GM23338 (cell line): ENCODE measurements at regions not wholly inside any gene's neighbourhood (a gene's known extent, or its start where the extent isn't known, plus 50 kb on each side); places are given as distances from the start of the nearest gene placed in this dataset.

Source experiments
- ATAC-seq: fragments of 200-7000 bp; cut with Tn5 transposase; 3 replicates; pipeline ENCODE4 v1.9.1; 2020
- DNase-seq: peaks from one replicate; pipeline ENCODE4 v3.0.0-alpha.2; 2015; ENCODE audit warnings: low spot score
- H2AFZ ChIP-seq: fragments of 200-600 bp; sonication (generic); 2 replicates; pipeline ENCODE4 v1.8.0; 2016; ENCODE audit warnings: antibody characterized with exemption, mild to moderate bottlenecking, moderate library complexity
- H3F3A ChIP-seq: fragments of 200-600 bp; sonication (generic); replicated peaks from 2 replicates; pipeline ENCODE4 v1.8.0; 2017; ENCODE audit warnings: antibody characterized with exemption, mixed run types, low read depth
- H3K27ac ChIP-seq: fragments of 200-600 bp; sonication (generic); 2 replicates; pipeline ENCODE4 v1.6.1; 2016; ENCODE audit warnings: low read depth
- H3K27me3 ChIP-seq: fragments of 200-600 bp; sonication (generic); 2 replicates; pipeline ENCODE4 v1.8.0; 2016; ENCODE audit warnings: mild to moderate bottlenecking, mixed run types, moderate library complexity; ENCODE audit not compliant: insufficient read depth
- H3K36me3 ChIP-seq: fragments of 200-600 bp; sonication (generic); 2 replicates; pipeline ENCODE4 v1.8.0; 2016; ENCODE audit warnings: mild to moderate bottlenecking; ENCODE audit not compliant: insufficient read depth
- H3K4me1 ChIP-seq: fragments of 200-600 bp; sonication (generic); 2 replicates; pipeline ENCODE4 v1.8.0; 2016; ENCODE audit warnings: mild to moderate bottlenecking, moderate library complexity; ENCODE audit not compliant: insufficient read depth
- H3K4me2 ChIP-seq: fragments of 200-600 bp; sonication (generic); 2 replicates; pipeline ENCODE4 v1.7.1; 2017; ENCODE audit warnings: mixed run types
- H3K4me3 ChIP-seq: fragments of 200-600 bp; sonication (generic); 2 replicates; pipeline ENCODE4 v1.6.1; 2016; ENCODE audit warnings: mixed run types
- H3K79me2 ChIP-seq: fragments of 200-600 bp; sonication (generic); replicated peaks from 2 replicates; pipeline ENCODE4 v1.8.0; 2017; ENCODE audit warnings: mild to moderate bottlenecking; ENCODE audit not compliant: insufficient read depth
- H3K9me2 ChIP-seq: fragments of 200-600 bp; sonication (generic); 2 replicates; pipeline ENCODE4 v1.8.0; 2017; ENCODE audit not compliant: insufficient read depth
- H4K20me1 ChIP-seq: fragments of 200-600 bp; sonication (generic); replicated peaks from 2 replicates; pipeline ENCODE4 v1.8.0; 2017; ENCODE audit warnings: mild to moderate bottlenecking; ENCODE audit not compliant: insufficient read depth
- H3K27ac Mint-ChIP-seq: 2 replicates; pipeline ENCODE4 v1.8.0; 2020; ENCODE audit warnings: inconsistent platforms, mild to moderate bottlenecking, moderate library complexity, mixed read lengths
- H3K27me3 Mint-ChIP-seq: 3 replicates; pipeline ENCODE4 v1.8.0; 2022; ENCODE audit warnings: low read depth, mild to moderate bottlenecking, moderate library complexity, mixed read lengths, inconsistent platforms; ENCODE audit not compliant: insufficient read depth, poor library complexity
- H3K36me3 Mint-ChIP-seq: 3 replicates; pipeline ENCODE4 v1.8.0; 2021; ENCODE audit warnings: low read depth, mild to moderate bottlenecking, inconsistent platforms, moderate library complexity, mixed read lengths
- H3K4me1 Mint-ChIP-seq: 3 replicates; pipeline ENCODE4 v1.8.0; 2020; ENCODE audit warnings: mild to moderate bottlenecking, inconsistent platforms, mixed read lengths
- H3K4me3 Mint-ChIP-seq: 3 replicates; pipeline ENCODE4 v1.8.0; 2021; ENCODE audit warnings: moderate library complexity, mild to moderate bottlenecking, inconsistent platforms, mixed read lengths
- H3K9me3 Mint-ChIP-seq: 3 replicates; pipeline ENCODE4 v1.8.0; 2020; ENCODE audit warnings: moderate library complexity, mild to moderate bottlenecking, inconsistent platforms, mixed read lengths
- CTCF ChIP-seq, 2 experiments: fragments of 200-600 bp in 1 of 2; sonication (generic) in 1 of 2; conservative IDR thresholded peaks; 2 replicates each; pipeline versions ENCODE4 v1.5.1 to v1.6.1; 2016 to 2017; ENCODE audit warnings: antibody characterized with exemption in 2 of 2, low read depth in 2 of 2, mild to moderate bottlenecking in 2 of 2, moderate library complexity in 1 of 2
- ETS1 ChIP-seq: IDR thresholded peaks from 2 replicates; pipeline ENCODE4 v1.6.1; 2016; ENCODE audit warnings: antibody characterized with exemption
- EZH2 ChIP-seq: fragments of 200-600 bp; sonication (generic); IDR thresholded peaks from one replicate; pipeline ENCODE4 v1.8.0; 2017; ENCODE audit warnings: antibody characterized with exemption, mild to moderate bottlenecking, low read depth; ENCODE audit not compliant: unreplicated experiment
- JUNB ChIP-seq: IDR thresholded peaks from one replicate; pipeline ENCODE4 v1.6.1; 2016; ENCODE audit warnings: antibody characterized with exemption; ENCODE audit not compliant: unreplicated experiment
- NANOG ChIP-seq: IDR thresholded peaks from 2 replicates; pipeline ENCODE4 v1.6.1; 2016; ENCODE audit warnings: antibody characterized with exemption, borderline replicate concordance
- STAT1 ChIP-seq: IDR thresholded peaks from one replicate; pipeline ENCODE4 v1.6.1; 2016; ENCODE audit warnings: antibody characterized with exemption; ENCODE audit not compliant: unreplicated experiment
- ZNF331 ChIP-seq: fragments of 250-450 bp; sonication (Bioruptor Pico); IDR thresholded peaks from 2 replicates; pipeline ENCODE4 v1.5.0; 2020; ENCODE audit warnings: low read depth, mild to moderate bottlenecking, moderate library complexity
- TF ChIP-seq, protein P1 (sequence below): IDR thresholded peaks from one replicate; pipeline ENCODE4 v1.6.1; 2018; ENCODE audit warnings: antibody characterized with exemption; ENCODE audit not compliant: unreplicated experiment

GRCh38 chr15:93825682-93826081 is 405.7 kb upstream of the MCTP2 start:
- Mint-ChIP-seq H3K4me3 (no peak overlapping the region), H3K36me3 (no peaks in the 10 kb centered on the region)
- H3K27me3 ChIP-seq: no peaks in the 10 kb centered on the region

GRCh38 chr15:93823971-93824913 is 407.1 kb upstream of the MCTP2 start:
- no peak overlapping the region for H3K27ac ChIP-seq
- Mint-ChIP-seq H3K9me3 (no peaks in the 10 kb centered on the region), H3K4me3 (no peak overlapping the region), H3K36me3 (no peaks in the 10 kb centered on the region), H3K27ac (no peak overlapping the region), H3K27me3 (peaks cover 2% of the 10 kb centered on the region), H3K4me1 (peaks cover 6% of the 10 kb centered on the region)
- peaks cover 3% of the 10 kb centered on the region; the same call in 1 of the 2 replicates for H3K4me1 ChIP-seq
- no peaks in the 10 kb centered on the region for H3F3A ChIP-seq
- no peak overlapping the region for H2AFZ ChIP-seq
- no peaks in the 10 kb centered on the region for H3K9me2 ChIP-seq
- no peaks in the 10 kb centered on the region for H3K36me3 ChIP-seq
- H3K4me3 ChIP-seq: no peak overlapping the region
- no peaks in the 10 kb centered on the region for H3K79me2 ChIP-seq
- ATAC-seq (no peak), DNase-seq (no peak)
- no peak overlapping the region for H3K4me2 ChIP-seq
- H4K20me1 ChIP-seq: no peaks in the 10 kb centered on the region
- H3K27me3 ChIP-seq: no peaks in the 10 kb centered on the region
- no peak for TF ChIP-seq ZNF331 (CRISPR knock-in tag)
- no peak for TF ChIP-seq STAT1
- no peak for TF ChIP-seq NANOG
- TF ChIP-seq, protein P1, sequence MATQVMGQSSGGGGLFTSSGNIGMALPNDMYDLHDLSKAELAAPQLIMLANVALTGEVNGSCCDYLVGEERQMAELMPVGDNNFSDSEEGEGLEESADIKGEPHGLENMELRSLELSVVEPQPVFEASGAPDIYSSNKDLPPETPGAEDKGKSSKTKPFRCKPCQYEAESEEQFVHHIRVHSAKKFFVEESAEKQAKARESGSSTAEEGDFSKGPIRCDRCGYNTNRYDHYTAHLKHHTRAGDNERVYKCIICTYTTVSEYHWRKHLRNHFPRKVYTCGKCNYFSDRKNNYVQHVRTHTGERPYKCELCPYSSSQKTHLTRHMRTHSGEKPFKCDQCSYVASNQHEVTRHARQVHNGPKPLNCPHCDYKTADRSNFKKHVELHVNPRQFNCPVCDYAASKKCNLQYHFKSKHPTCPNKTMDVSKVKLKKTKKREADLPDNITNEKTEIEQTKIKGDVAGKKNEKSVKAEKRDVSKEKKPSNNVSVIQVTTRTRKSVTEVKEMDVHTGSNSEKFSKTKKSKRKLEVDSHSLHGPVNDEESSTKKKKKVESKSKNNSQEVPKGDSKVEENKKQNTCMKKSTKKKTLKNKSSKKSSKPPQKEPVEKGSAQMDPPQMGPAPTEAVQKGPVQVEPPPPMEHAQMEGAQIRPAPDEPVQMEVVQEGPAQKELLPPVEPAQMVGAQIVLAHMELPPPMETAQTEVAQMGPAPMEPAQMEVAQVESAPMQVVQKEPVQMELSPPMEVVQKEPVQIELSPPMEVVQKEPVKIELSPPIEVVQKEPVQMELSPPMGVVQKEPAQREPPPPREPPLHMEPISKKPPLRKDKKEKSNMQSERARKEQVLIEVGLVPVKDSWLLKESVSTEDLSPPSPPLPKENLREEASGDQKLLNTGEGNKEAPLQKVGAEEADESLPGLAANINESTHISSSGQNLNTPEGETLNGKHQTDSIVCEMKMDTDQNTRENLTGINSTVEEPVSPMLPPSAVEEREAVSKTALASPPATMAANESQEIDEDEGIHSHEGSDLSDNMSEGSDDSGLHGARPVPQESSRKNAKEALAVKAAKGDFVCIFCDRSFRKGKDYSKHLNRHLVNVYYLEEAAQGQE: no peak
- TF ChIP-seq CTCF (conservative IDR thresholded peaks at IDR 0.05; ENCODE audit: low read depth in 2 of 2): no peak
- no peak for TF ChIP-seq EZH2
- TF ChIP-seq JUNB: no peak

More at GRCh38 chr15:93825682-93826081, 405.7 kb upstream of the MCTP2 start:
- Histone ChIP-seq H2AFZ (no peak overlapping the region; the same call in 1 of the 2 replicates), H3K4me2 (no peak overlapping the region), H3K9me2 (no peaks in the 10 kb centered on the region), H3K79me2 (no peaks in the 10 kb centered on the region), H3F3A (no peaks in the 10 kb centered on the region), H3K27ac (no peak overlapping the region), H4K20me1 (no peaks in the 10 kb centered on the region), H3K4me3 (no peak overlapping the region), H3K4me1 (peaks cover 3% of the 10 kb centered on the region; the same call in 1 of the 2 replicates), H3K36me3 (no peaks in the 10 kb centered on the region)
- no peaks in the 10 kb centered on the region for H3K9me3 Mint-ChIP-seq
- DNase-seq: no peak
- H3K4me1 Mint-ChIP-seq: peaks cover 10% of the 10 kb centered on the region
- TF ChIP-seq JUNB (no peak), ETS1 (no peak)
- TF ChIP-seq, protein P1: no peak
- no peak for ATAC-seq
- no peak overlapping the region for H3K27ac Mint-ChIP-seq
- H3K27me3 Mint-ChIP-seq: peaks cover 4% of the 10 kb centered on the region
